NCI-H446 treated with DMSO at 0.1 percent for 48 hours (cell line): ENCODE measurements at regions not wholly inside any gene's neighbourhood (a gene's known extent, or its start where the extent isn't known, plus 50 kb on each side); places are given as distances from the start of the nearest gene placed in this dataset.
"Not testable (repeated sequence)": the region's sequence is repeated elsewhere in the genome, so short reads cannot be mapped to it uniquely, and the experiment has no call there.

ENCODE experiments used
- DNase-seq: peaks from one replicate; lab custom pipeline; 2025; lab: John Stamatoyannopoulos, UW

DNA sequence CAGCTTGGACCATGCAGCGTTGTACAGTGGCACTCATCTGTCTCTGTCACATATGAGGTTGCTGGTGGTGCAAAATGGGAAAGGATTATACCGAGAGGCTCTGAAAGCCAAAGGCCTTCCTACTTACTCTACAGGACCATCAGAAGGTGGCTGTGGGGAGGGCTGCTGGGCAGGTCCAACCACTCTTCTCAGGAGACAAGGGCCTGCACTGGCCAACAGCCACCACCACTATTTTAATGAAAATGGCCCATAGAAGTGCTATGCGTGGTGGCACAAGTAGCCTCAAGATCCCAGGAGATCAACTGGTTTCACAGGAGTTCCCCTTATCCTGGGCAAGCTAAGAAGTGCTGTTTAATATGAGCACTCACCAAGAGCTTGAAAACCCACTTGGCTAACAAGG lies 52.3 kb downstream of the MRPL57 start:
- DNase-seq, result no peak

DNA sequence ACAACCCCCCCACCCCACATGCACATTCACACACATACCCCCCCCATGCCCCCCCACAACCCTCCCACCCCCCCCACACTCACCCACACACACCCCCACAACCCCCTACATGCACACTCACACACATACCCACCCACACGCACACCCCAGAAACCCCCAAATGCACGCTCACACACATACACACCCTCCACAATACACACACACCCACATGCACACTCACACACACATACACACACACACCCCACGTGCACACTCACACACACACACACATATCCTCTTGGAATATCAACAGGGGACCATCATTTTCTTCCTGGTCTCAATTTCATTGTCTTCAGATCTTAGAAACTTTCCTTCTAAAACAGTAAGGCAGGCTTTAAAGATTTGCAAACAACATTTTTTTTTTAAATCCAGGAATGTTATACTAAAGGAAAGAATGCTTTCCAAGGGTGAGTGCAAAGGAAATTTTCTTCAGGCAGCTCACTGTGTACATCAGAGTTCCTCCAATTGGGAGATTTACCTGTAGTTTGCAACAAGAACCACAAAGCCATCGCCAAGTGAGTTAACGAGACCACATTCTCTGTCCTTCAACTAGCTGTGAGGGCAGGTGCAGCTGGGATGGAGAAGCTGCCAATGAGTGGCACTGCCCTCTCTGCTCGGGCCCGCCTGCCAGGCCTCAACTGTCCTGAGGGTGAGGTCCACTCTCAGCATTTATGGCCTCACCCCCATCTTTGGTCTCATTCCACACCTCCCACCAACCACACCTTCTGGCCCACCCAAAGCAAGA lies 53.0 kb downstream of the MRPL57 start:
- DNase-seq, result no peak

DNA sequence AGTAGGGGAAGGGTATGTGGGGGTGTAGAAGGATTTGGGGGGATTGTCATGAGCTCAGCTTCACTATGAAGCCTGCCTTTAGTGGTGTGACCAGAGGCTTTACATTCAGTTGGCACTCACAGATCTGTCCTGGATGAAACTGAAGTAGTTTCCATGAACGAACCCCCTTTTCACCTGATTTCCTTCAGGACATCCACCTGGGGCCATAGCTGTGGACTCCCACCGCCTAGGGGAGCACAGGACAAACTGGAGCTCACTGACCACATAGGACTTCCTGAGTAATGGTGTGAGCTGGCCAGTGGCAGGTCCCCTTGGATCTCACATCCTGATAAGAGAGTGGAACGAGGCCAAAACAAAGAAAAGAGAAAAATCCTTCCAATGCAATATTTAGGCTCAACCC lies 54.1 kb downstream of the MRPL57 start:
- DNase-seq, result no peak

DNA sequence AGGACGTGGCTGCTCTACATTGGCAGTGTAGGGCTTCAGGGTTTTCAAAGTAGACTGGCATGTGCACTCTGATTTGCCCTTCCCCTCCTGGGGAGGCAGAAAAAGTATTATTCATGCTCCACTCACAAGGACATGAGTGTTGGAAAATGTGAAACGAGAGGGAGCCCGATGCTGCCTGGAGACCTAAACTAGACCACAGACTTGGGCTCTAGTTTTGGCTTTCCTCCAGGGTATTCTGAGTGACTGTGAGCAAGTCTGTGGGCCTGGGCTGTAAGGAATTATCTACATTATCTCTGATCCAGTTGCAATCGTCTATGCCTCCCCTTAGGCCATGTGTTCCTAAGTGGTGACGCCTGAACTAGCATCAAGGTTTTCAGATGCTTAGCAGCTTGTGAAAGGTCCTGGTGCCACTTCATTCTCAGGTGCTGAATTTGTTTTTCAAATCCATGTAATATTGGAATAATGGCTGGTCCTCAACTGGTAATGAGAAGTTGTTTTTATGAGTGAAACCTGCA lies 55.0 kb downstream of the MRPL57 start:
- no peak for DNase-seq

DNA sequence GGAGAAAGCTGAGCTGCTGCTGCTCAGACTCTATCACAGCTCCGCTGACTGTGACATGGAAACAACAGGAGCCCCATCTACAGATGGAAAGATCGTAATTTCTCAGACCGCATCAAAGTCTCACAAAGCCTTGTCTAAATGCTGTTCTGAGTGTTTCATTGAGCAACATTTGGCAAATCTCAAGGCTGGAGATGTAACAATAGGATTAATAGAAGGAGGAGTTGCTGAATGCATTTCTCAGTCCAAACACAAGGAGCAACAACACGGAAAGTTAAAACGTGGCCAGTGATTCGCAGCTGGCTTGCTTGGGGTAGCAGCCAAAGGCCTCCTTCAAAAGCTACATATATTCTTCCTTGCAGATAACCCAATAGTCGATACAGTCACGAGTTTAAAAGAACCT lies 55.7 kb downstream of the MRPL57 start:
- no peak for DNase-seq

DNA sequence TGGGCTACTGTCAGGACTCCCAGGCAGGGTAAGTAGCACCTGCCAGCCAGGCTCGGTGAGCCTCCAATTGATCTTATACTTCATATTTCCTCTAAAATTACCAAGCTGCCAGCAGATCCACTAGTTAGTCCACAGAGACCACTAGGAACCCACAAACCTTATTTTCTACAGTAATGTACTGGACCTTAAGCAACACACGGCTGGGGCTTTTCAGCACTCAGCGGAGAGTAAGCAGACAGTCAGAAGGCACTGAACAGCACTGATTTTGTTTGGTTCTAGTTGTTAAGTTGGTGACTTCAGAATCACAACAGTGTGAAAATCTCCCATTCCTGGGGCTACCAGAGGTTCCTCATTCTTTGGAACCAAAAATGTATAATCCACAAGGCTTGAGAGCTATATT lies 56.1 kb downstream of the MRPL57 start:
- DNase-seq, result no peak

DNA sequence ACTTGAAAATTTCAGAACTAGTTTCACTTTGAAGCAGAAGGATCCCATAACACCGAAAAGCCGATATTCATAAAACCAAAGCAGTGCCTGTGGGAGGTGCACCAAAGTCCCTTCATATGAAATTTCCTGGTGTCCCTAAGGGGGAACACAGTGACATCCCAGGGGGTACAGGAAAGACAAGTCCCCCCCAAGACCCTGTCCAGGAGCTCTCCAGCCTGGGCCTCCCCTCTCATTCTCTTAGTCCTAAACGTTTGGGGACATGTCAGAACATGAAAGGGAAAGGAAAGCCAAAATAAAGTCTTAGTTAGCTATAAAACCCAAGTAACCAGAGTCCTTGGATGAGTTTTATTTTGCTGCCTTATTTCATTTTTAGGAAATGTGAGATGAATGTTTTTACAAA lies 56.6 kb downstream of the MRPL57 start:
- no peak for DNase-seq

DNA sequence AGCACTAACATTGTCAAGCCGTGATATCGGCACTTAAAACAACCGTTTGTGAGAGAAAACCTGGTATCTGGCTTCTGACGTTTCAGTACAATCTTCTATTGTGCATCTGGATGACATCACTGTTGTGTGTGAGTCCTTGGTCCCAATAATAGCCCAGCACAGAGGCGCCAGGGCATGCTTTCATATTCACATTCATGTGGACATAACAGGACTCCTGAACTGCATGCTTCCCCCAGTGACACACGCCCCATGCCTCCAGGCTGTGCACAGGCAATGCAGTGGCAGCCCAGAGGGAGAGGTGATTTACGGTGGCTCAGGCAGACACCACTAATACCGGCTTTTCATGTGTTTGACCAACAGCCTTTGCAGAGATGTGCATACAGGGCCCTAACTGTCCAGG lies 58.1 kb downstream of the MRPL57 start:
- no peak for DNase-seq

DNA sequence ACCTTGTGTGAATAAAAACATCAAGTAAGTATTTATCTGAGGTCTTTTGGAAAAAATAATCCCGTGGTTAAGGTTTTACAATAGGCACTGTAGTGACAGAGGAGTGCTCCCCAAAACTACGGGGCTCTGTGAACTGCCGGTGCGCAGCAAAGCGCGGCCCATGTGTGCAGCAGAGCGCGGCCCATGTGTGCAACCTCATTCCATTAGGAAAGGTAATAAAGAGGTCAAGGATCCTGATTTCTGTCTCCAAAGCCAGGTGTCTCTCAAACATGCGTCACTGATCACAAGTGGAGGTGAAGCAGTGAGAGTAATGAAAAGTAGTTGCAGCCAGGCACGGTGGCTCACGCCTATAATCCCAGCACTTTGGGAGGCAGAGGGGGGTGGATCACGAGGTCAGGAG lies 58.7 kb downstream of the MRPL57 start:
- DNase-seq, result no peak

DNA sequence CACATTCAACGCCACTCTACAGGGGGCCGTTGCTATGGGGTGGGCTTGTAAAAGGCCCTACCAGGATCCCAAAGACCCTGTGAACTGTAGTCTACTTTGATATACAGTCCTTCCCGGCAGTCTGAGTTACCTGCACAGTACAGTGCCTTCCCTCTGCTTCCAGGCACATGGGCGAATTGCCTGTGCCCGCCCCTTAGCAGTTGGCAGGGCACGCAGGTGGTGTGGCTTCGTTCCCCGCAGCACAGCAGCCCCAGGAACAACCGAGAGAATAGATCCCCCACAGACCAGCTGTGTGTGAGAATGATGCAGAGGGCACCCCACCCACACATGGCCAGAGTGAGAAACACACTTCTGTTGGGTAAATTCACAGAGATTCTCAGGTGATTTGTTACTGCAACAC lies 60.6 kb downstream of the MRPL57 start:
- no peak for DNase-seq

DNA sequence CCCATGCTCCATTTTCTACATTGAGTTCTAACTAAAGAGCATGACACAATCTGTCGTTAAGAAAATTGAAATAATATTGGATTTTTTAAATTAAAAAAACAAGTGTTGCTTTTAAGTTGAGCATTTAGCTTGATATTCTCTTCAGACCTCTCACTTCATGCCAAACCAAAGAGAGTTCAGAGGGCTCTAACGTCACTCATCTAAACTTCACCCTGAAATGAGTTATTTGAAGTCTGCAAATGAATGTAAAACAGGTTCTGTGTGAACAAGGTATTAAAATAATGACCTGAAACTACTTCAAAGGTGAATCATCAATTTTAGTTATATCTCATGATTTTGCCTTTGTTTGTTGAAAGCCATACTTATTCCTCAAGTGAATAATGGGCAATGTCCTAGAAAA lies 61.8 kb downstream of the MRPL57 start:
- DNase-seq, result no peak

DNA sequence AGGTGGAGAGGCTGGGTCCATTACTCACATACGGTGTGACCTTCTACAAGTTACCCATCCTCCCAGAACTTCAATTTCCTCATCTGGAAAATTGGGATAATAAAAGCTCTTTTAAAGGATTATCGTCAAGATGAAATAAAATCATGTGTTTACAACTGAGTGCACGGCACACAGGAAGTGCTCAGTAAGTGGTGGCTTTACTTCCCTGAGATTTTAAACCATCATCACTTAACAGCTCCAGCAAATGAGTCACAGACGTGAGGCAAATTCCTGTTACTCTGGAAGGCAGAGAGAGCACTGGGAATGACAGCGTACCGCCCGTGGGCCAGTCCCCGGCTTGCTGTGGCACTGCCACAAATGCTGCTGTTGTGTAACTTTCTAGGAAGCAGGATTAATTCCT lies 64.1 kb downstream of the MRPL57 start:
- no peak for DNase-seq

DNA sequence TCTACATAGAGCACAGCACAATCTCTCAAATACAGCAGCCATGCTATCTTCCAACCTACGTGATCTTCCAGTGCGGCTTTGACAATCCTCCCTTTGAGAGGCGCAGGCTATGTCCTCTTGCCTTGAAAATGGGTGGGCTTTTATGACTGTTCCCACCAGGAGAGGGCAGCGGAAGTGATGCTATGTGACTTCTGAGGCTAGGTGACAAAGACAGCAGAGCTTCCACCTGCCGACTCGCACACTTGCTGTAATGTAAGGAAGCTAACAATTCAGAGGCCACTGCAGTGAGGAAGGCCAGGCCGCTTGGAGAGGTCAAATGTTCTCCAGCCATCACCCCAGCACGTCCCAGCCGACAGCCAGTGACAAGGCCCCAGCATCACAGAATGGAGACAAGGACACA lies 65.8 kb downstream of the MRPL57 start:
- DNase-seq, result no peak

DNA sequence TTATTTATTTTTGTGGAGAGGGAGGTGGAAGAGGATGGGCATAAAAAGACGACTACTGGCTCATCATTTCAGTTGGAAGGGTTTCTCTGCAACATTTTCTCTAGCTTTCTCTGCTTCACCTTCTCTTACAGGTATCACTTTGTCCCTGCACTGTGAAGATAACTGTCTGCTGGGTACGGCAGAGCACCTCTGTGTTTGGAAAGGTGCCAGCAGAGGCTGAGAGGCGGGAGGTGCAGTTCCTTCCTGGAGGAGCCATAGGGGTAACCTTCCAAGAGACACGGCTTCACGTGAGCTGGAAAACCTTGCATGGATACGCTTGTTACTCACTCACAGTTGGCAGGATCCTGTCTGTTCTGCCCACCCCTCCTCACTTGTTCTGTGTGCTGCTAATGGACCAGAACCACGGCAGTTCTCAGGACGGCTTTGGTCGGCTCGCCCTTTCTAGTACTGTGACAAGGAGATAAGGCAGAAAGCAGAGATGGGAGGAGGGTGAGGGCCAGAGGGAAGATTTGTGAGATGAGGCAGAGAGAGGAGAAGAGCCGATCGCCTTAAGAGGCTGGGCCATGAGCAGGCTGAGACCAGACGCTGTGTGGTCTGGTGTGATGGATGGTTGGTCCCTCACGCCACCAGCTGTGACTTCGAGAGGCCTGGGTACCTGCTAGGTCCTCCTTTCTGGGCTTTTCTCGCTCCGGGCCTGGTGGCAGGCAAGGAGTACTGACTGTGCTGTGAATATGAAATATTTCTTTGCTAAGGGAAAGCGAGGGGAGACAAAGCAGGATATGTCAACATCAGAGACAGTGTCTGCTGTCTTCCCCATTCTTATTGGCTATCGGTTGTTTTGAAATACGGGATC lies 66.8 kb downstream of the MRPL57 start:
- no peak for DNase-seq

DNA sequence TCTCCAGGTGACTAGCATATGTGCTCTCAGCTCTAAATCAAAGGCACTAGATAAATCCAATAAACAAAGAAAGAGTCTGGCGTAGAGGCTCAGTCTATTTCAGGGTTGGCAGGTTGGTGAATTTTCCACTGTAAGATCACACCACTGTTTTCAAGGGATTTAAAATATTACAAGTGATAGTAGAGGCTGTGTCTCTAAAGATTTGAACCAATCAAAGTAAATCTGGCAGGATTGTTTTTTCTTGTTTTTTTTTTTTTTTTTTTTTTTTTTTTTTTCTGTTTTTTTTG lies 67.4 kb downstream of the MRPL57 start:
- DNase-seq, result not testable (repeated sequence)

DNA sequence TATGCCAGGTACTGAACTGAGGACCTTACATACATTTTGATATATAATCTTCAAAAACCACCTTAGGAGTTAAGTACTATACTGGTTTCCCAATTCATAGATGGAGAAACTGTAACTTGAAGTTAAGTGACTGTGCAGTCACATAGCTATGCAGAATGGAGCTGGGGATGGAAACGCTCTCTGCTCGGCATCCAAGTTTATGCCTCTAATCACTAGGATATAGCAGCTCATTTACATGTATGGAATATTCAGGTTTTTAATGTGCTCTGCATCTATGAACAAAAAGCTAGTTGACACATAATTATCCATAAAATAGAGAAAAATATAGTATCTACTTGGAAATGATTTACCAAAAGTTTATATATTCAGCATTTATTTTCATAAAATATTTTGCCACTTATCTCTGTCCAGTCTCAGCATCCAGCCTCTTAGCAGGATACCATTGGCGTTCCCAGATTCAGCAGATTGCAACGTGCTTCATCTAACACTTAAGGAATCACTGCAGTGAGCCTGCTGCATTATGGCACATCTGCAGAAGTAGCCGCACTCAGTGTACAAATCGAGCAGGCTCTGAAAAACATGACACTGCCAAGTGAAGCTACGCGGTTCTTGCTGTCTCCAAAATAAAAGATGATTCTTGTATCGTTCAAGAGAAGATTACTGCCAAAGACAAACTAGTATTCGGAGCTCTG lies 70.4 kb downstream of the MRPL57 start:
- DNase-seq, result no peak

DNA sequence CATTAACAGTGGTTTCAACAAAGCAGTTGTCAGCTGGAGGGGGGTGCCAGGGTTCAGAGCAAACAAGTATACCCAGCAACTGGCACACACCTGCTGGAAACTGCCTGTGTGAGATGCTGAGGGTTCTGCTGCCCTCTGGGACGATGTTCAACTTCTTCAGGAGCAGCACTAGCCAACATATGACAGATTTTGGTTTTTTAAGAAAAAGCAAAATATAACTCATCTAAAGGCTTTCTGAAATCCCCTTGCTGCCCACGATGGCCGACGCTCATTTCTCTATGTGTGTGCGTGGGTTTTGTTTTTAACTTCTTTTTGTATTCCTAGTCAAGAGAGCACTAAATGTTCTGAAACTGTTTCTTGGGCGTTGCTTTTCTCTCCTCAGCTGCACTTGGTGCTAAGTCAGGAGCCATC lies 79.9 kb downstream of the MRPL57 start:
- DNase-seq, result no peak

DNA sequence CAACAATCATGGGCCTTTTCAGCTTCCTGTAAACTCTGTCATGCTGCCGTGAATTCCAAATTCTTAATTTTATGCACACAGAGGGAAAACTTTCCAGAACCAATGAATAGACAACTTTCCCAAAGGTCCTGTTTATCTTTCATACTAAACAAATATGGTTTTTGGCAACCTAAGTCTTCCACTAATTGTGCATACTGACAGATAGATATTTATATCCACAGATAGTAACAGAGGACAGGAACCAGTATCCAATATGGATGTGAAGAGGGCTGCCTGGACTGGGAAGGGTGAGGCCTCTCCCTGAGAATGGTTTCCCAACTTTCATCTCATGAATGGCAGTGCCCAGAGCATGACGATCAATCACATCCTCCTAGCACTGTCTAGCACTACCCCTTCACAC lies 80.4 kb downstream of the MRPL57 start:
- no peak for DNase-seq

DNA sequence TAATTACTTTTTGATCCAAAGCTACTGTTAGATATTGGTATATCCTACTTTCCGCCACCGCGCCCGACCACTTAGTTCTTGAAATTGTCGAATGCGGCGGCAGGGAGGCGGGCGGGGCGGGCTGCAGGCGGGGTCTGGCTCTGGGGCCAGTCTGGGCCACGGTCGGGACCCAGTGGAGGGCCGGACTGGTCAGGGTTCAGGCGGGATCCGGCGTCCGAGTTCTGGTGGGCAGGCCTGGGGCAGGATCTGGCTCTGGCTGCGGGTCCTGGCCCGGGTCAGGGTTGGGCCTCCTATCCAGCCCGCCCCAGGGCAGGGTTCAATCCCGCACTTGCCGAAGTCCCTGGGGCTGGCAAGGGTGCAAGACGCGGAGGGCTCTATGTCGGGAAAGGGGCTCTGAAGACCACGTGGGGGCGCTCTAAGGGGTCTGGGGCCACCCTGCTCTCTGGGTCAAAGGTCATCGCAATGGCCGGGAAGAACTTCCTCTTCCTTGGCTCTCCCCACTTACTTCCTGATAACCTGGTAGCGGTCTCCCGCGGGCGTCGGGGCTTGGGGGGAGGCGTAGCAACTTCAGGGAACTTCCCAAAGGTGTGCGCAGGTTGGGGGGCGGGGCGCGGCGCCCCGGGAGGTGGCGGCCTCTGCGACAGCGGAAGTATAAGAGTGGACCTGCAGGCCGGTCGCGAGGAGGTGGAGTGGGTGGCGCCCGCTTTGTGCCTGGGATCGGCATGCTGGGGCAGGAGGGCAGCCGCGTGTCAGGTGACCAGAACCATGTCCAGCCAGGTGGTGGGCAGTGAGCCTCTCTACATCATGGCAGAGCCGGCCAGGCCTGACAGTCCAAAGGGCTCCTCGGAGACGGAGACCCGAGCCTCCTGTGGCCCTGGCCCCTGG lies 83.4 kb downstream of the MRPL57 start:
- no peak for DNase-seq

DNA sequence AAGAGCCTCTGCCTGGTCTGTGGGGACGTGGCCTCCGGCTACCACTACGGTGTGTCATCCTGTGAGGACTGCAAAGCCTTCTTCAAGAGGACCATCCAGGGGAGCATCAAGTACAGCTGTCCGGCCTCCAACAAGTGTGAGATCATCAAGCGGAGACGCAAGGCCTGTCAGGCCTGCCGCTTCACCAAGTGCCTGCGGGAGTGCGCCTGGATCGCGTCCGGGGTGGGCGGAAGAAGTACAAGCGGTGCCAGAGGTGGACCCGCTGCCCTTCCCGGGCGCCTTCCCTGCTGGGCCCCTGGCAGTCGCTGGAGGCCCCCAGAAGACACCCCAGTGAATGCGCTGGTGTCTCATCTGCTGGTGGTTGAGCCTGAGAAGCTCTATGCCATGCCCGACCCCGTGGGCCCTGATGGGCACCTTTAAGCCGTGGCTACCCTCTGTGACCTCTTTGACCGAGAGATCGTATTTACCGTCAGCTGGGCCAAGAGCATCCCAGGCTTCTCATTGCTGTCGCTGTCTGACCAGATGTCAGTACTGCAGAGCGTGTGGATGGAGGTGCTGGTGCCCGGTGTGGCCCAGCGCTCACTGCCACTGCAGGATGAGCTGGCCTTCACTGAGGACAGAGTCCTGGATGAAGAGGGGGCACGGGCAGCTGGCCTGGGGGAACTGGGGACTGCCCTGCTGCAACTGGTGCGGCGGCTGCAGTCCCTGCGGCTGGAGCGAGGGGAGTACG lies 84.3 kb downstream of the MRPL57 start:
- DNase-seq, result not testable (repeated sequence)
